ENCODE measurements at regions not wholly inside any gene's neighbourhood (a gene's known extent, or its start where the extent isn't known, plus 50 kb on each side); places are given as distances from the start of the nearest gene placed in this dataset.

- DNase-seq: no peak
These were observed 224.2 kb downstream of the CLIC5 start for GRCh38 chr6:45791211-45792168.

- no peak for DNase-seq
These were observed 226.4 kb downstream of the CLIC5 start for GRCh38 chr6:45789238-45789637.

GRCh38 chr6:45787384-45787783 lies 228.3 kb downstream of the CLIC5 start:
- DNase-seq: no peak

GRCh38 chr6:45786355-45786781 lies 229.3 kb downstream of the CLIC5 start:
- no peak for DNase-seq

- DNase-seq: no peak
These were observed 231.4 kb downstream of the CLIC5 start for GRCh38 chr6:45784250-45784649.

GRCh38 chr6:45783716-45784115 lies 231.9 kb downstream of the CLIC5 start:
- no peak for DNase-seq

GRCh38 chr6:45781890-45782289 lies 233.8 kb downstream of the CLIC5 start:
- DNase-seq: no peak

GRCh38 chr6:45780523-45780922 lies 235.1 kb downstream of the CLIC5 start:
- DNase-seq: no peak

- DNase-seq: no peak
These were observed 240.5 kb downstream of the CLIC5 start for GRCh38 chr6:45775026-45775697.

- no peak for DNase-seq
These were observed 241.8 kb downstream of the CLIC5 start for GRCh38 chr6:45773906-45774305.

- no peak for DNase-seq
These were observed 242.7 kb downstream of the CLIC5 start for GRCh38 chr6:45772886-45773495.

- DNase-seq: no peak
These were observed 243.6 kb downstream of the CLIC5 start for GRCh38 chr6:45772051-45772450.

- DNase-seq: no peak
These were observed 252.4 kb downstream of the CLIC5 start for GRCh38 chr6:45763281-45763680.

- DNase-seq: no peak
These were observed 256.2 kb downstream of the CLIC5 start for GRCh38 chr6:45759472-45759810.

GRCh38 chr6:45758787-45759471 lies 256.7 kb downstream of the CLIC5 start:
- no peak for DNase-seq

- DNase-seq: no peak
These were observed 258.1 kb downstream of the CLIC5 start for GRCh38 chr6:45757443-45758130.

- DNase-seq: no peak
These were observed 259.1 kb downstream of the CLIC5 start for GRCh38 chr6:45756606-45757005.

- no peak for DNase-seq
These were observed 261.2 kb downstream of the CLIC5 start for GRCh38 chr6:45754432-45754831.

GRCh38 chr6:45746046-45746445 lies 269.6 kb downstream of the CLIC5 start:
- no peak for DNase-seq

- no peak for DNase-seq
These were observed 272.5 kb downstream of the CLIC5 start for GRCh38 chr6:45743028-45743615.

GRCh38 chr6:45742591-45742990 lies 273.1 kb downstream of the CLIC5 start:
- no peak for DNase-seq
